SU-DHL-6 (cell line): ENCODE measurements at regions not wholly inside any gene's neighbourhood (a gene's known extent, or its start where the extent isn't known, plus 50 kb on each side); places are given as distances from the start of the nearest gene placed in this dataset.

Experiments
- H2AFZ ChIP-seq: fragments of 200-600 bp; sonication (generic); 2 replicates; pipeline ENCODE4 v1.6.1; 2014; ENCODE audit warnings: low read depth, mild to moderate bottlenecking, moderate library complexity, mixed read lengths, antibody characterized with exemption, low read length; ENCODE audit not compliant: severe bottlenecking
- H3F3A ChIP-seq: fragments of 200-600 bp; shearing (Covaris generic); 2 replicates; pipeline ENCODE4 v1.6.0; 2016; ENCODE audit warnings: antibody characterized with exemption, mild to moderate bottlenecking; ENCODE audit not compliant: insufficient read depth
- H3K27ac ChIP-seq: fragments of 200-600 bp; sonication (generic); 2 replicates; pipeline ENCODE4 v1.5.1; 2016; ENCODE audit warnings: low read depth, mild to moderate bottlenecking, low read length, moderate library complexity, mixed read lengths
- H3K27me3 ChIP-seq: fragments of 200-600 bp; sonication (generic), shearing (Covaris generic); 2 replicates; pipeline ENCODE4 v1.6.0; 2014; ENCODE audit warnings: mild to moderate bottlenecking, low read length
- H3K36me3 ChIP-seq: fragments of 200-600 bp; sonication (generic); 2 replicates; pipeline ENCODE4 v1.6.1; 2014; ENCODE audit warnings: mild to moderate bottlenecking, low read length, mixed read lengths
- H3K4me2 ChIP-seq: fragments of 300-600, 200-600 bp; shearing (Covaris generic), sonication (generic); 2 replicates; pipeline ENCODE4 v1.6.0; 2014; ENCODE audit warnings: low read length, low read depth, mild to moderate bottlenecking; ENCODE audit not compliant: poor library complexity, severe bottlenecking
- H3K4me3 ChIP-seq: fragments of 200-600 bp; sonication (generic); 2 replicates; pipeline ENCODE4 v1.5.1; 2014; ENCODE audit warnings: antibody characterized with exemption, low read length, mild to moderate bottlenecking, mixed read lengths; ENCODE audit not compliant: insufficient read depth, poor library complexity, severe bottlenecking
- H3K79me2 ChIP-seq: fragments of 200-600 bp; sonication (generic); 2 replicates; pipeline ENCODE4 v1.6.1; 2014; ENCODE audit warnings: mild to moderate bottlenecking, low read length, moderate library complexity; ENCODE audit not compliant: insufficient read depth
- H3K9ac ChIP-seq: fragments of 200-600 bp; sonication (generic); 2 replicates; pipeline ENCODE4 v1.7.0; 2014; ENCODE audit warnings: mild to moderate bottlenecking, low read length
- H3K9me2 ChIP-seq: fragments of 200-600 bp; sonication (generic); replicated peaks from 2 replicates; pipeline ENCODE4 v1.6.1; 2014; ENCODE audit warnings: low read length; ENCODE audit not compliant: insufficient read depth
- H3K9me3 ChIP-seq: fragments of 200-600 bp; sonication (generic); 2 replicates; pipeline ENCODE4 v1.6.1; 2014; ENCODE audit warnings: low read length, mixed read lengths; ENCODE audit not compliant: insufficient read depth
- H4K20me1 ChIP-seq: fragments of 200-600 bp; sonication (generic); 2 replicates; pipeline ENCODE4 v1.6.1; 2014; ENCODE audit warnings: low read depth, mild to moderate bottlenecking, antibody characterized with exemption, low read length, moderate library complexity, mixed read lengths
- CTCF ChIP-seq: fragments of 200-600 bp; sonication (generic); IDR thresholded peaks from one replicate; pipeline ENCODE4 v1.5.1; 2017; ENCODE audit warnings: antibody characterized with exemption, mild to moderate bottlenecking, low read length, moderate library complexity; ENCODE audit not compliant: insufficient read depth, poor library complexity, severe bottlenecking
- EZH2phosphoT487 ChIP-seq: fragments of 200-600 bp; sonication (generic), shearing (Covaris generic); conservative IDR thresholded peaks from 2 replicates; pipeline ENCODE4 v1.6.1; 2018; ENCODE audit warnings: mild to moderate bottlenecking, antibody characterized with exemption, low read length, moderate library complexity, mixed read lengths

GRCh38 chr16:63904930-63905329, 1216.9 kb downstream of the CDH11 start:
- no peak overlapping the region for H3K4me3 ChIP-seq
- H3K27ac ChIP-seq, result no peak overlapping the region
- H3K27me3 ChIP-seq, result no peaks in the 10 kb centered on the region
- H3K9ac ChIP-seq, result no peak overlapping the region
- no peak overlapping the region for H3K4me2 ChIP-seq
- H3K36me3 ChIP-seq, result no peaks in the 10 kb centered on the region
- H3K9me2 ChIP-seq, result no peaks in the 10 kb centered on the region
- H2AFZ ChIP-seq, result no peak overlapping the region
- H3F3A ChIP-seq, result no peaks in the 10 kb centered on the region
- no peaks in the 10 kb centered on the region for H4K20me1 ChIP-seq
- H3K9me3 ChIP-seq, result no peaks in the 10 kb centered on the region; the same call in 1 of the 2 replicates
- no peaks in the 10 kb centered on the region for H3K79me2 ChIP-seq
- TF ChIP-seq EZH2phosphoT487 (no peak), CTCF (no peak)

- Histone ChIP-seq H3K79me2 (no peaks in the 10 kb centered on the region), H3K9ac (no peak overlapping the region)
Measured at GRCh38 chr16:63904182-63904581, 1217.7 kb downstream of the CDH11 start.

GRCh38 chr16:63896383-63897109, 1225.3 kb downstream of the CDH11 start:
- no peaks in the 10 kb centered on the region for H3K79me2 ChIP-seq
- no peak for TF ChIP-seq CTCF
- no peak for TF ChIP-seq EZH2phosphoT487
- no peak overlapping the region for H3K4me2 ChIP-seq
- no peaks in the 10 kb centered on the region for H4K20me1 ChIP-seq
- no peak overlapping the region for H3K4me3 ChIP-seq
- H3K27me3 ChIP-seq, result no peaks in the 10 kb centered on the region
- no peaks in the 10 kb centered on the region for H3K9me2 ChIP-seq
- no peak overlapping the region for H3K27ac ChIP-seq
- H3K9me3 ChIP-seq, result no peaks in the 10 kb centered on the region
- no peak overlapping the region for H3K9ac ChIP-seq
- no peak overlapping the region for H2AFZ ChIP-seq
- H3F3A ChIP-seq, result no peaks in the 10 kb centered on the region
- no peaks in the 10 kb centered on the region for H3K36me3 ChIP-seq

More at GRCh38 chr16:63904182-63904581, 1217.7 kb downstream of the CDH11 start:
- H3K27me3 ChIP-seq, result no peaks in the 10 kb centered on the region
- TF ChIP-seq EZH2phosphoT487 (no peak), CTCF (no peak)
- no peaks in the 10 kb centered on the region for H3K9me2 ChIP-seq
- no peak overlapping the region for H3K4me2 ChIP-seq
- no peaks in the 10 kb centered on the region; the same call in 1 of the 2 replicates for H3K9me3 ChIP-seq
- H3K27ac ChIP-seq, result no peak overlapping the region
- H3K4me3 ChIP-seq, result no peak overlapping the region
- H3K36me3 ChIP-seq, result no peaks in the 10 kb centered on the region
- no peaks in the 10 kb centered on the region for H3F3A ChIP-seq
- H4K20me1 ChIP-seq, result no peaks in the 10 kb centered on the region
- no peak overlapping the region for H2AFZ ChIP-seq
